CD4-positive, CD25-positive, alpha-beta regulatory T cell (primary cell): ENCODE measurements at regions not wholly inside any gene's neighbourhood (a gene's known extent, or its start where the extent isn't known, plus 50 kb on each side); places are given as distances from the start of the nearest gene placed in this dataset.

ENCODE experiments used
- ATAC-seq, 2 donors: fragments of 150-1000 bp; cut with Tn5 transposase; one replicate each; pipeline ENCODE4 v1.10.0; 2021; ENCODE audit warnings: low read depth in 2 of 2, moderate number of reproducible peaks in 2 of 2, moderate library complexity in 1 of 2
- DNase-seq, 3 donors: peaks; one replicate each; pipeline versions ENCODE4 v3.0.0 to v3.0.0-alpha.2; 2012 to 2022; ENCODE audit warnings: mixed read lengths in 1 of 3
- H3K27ac ChIP-seq: one replicate; pipeline ENCODE4 v1.7.0; 2013; ENCODE audit warnings: mild to moderate bottlenecking, low read length; ENCODE audit not compliant: insufficient read depth, poor library complexity, severe bottlenecking
- H3K27me3 ChIP-seq: one replicate; pipeline ENCODE4 v1.7.0; 2013; ENCODE audit warnings: low read length; ENCODE audit not compliant: control insufficient read depth, insufficient read depth
- H3K36me3 ChIP-seq: one replicate; pipeline ENCODE4 v1.7.0; 2013; ENCODE audit warnings: mild to moderate bottlenecking, low read length, moderate library complexity; ENCODE audit not compliant: control insufficient read depth, insufficient read depth
- H3K4me1 ChIP-seq: 2 replicates; pipeline ENCODE4 v1.7.0; 2013; ENCODE audit warnings: mild to moderate bottlenecking, low read length; ENCODE audit not compliant: insufficient read depth, control insufficient read depth, poor library complexity, severe bottlenecking
- H3K4me3 ChIP-seq: one replicate; pipeline ENCODE4 v1.7.0; 2013; ENCODE audit warnings: low read depth, mild to moderate bottlenecking, low read length, moderate library complexity
- H3K9me3 ChIP-seq, 2 experiments: 1 replicate in 1 of 2; 2 replicates in 1 of 2; pipeline ENCODE4 v1.7.0; 2013; ENCODE audit warnings: low read length in 2 of 2, mild to moderate bottlenecking in 1 of 2, moderate library complexity in 1 of 2; ENCODE audit not compliant: control insufficient read depth in 2 of 2
- H3K27ac Mint-ChIP-seq, 3 donors: one replicate each; pipeline ENCODE4 v1.8.0; 2020 to 2022; ENCODE audit warnings: mild to moderate bottlenecking in 3 of 3, mixed read lengths in 3 of 3, moderate library complexity in 2 of 3
- H3K27me3 Mint-ChIP-seq: one replicate; pipeline ENCODE4 v1.8.0; 2022; ENCODE audit warnings: mild to moderate bottlenecking, mixed read lengths
- H3K36me3 Mint-ChIP-seq: one replicate; pipeline ENCODE4 v1.8.0; 2020; ENCODE audit warnings: mixed read lengths
- H3K4me1 Mint-ChIP-seq, 4 donors: one replicate each; pipeline ENCODE4 v1.8.0; 2020 to 2022; ENCODE audit warnings: mixed read lengths in 4 of 4, mild to moderate bottlenecking in 1 of 4
- H3K4me3 Mint-ChIP-seq, 4 donors: one replicate each; pipeline ENCODE4 v1.8.0; 2020 to 2022; ENCODE audit warnings: mild to moderate bottlenecking in 4 of 4, mixed read lengths in 4 of 4, moderate library complexity in 3 of 4
- H3K9me3 Mint-ChIP-seq, 7 donors: one replicate each; pipeline ENCODE4 v1.8.0; 2020 to 2022; ENCODE audit warnings: mixed read lengths in 7 of 7, mild to moderate bottlenecking in 3 of 7, moderate library complexity in 2 of 7

DNA sequence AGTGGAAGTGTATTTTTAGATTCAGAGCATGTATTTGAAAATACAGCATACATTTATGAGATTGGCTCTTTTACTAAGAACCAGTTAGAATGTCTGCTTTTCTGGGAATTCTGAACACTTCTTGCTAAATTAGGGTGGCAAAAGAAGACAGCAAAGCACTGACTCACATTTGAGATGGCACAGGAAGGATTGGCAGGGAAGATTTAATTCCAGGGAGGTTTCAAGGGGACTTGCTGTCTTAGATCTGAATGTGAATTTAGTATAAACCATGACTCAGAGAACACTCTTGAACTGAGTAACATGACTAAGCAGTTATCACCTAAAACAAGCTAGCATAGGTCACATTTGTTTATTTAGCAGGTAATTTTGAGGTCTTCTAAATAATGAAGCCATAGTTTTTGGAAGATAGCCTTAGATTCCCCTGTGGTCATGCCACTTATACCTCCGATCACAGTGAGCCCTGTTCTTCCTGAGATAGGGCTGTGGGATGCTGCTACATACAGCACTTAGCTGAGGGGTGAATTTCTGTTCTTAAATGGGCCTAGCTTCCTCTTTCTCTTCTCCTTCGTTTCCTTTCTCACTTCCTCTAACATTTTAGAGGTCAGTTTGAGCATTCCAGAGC is 173.8 kb downstream of the PCSK1 start:
- Histone ChIP-seq H3K27me3 (peaks cover 3% of the 10 kb centered on the region), H3K4me1 (no peaks in the 10 kb centered on the region), H3K4me3 (no peak overlapping the region), H3K27ac (no peak overlapping the region), H3K9me3 (no peaks in the 10 kb centered on the region), H3K36me3 (no peaks in the 10 kb centered on the region)
- no peak for DNase-seq
- Mint-ChIP-seq H3K36me3 (no peaks in the 10 kb centered on the region), H3K27me3 (peaks cover 37% of the 10 kb centered on the region), H3K27ac (no peak overlapping the region), H3K4me1 (peaks cover 0 to 6% (median 0%) of the 10 kb centered on the region in 4 donors), H3K9me3 (peaks cover 0 to 7% (median 2%) of the 10 kb centered on the region in 7 donors), H3K4me3 (no peak overlapping the region)
- no peak for ATAC-seq

DNA sequence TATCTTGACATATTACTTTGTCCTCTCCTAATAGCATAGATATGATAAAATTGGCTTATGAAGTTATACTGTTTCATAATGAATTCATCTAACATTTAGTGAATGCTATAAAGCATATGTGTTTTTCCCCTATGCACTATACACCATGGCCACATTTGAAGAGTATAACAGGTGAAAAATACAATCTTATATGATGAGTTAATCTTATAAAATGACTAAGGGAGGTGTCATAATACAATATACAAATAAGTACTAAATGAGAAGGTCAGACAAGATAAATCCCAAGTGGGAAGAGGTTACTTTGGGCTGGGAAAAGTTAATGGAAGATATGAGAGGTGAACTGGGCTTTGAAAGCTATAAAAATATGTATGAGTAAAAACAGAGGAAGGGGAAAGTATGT is 174.4 kb downstream of the PCSK1 start:
- peaks cover 0 to 7% (median 2%) of the 10 kb centered on the region in 7 donors for H3K9me3 Mint-ChIP-seq
- peaks cover 0 to 6% (median 0%) of the 10 kb centered on the region in 4 donors for H3K4me1 Mint-ChIP-seq

DNA sequence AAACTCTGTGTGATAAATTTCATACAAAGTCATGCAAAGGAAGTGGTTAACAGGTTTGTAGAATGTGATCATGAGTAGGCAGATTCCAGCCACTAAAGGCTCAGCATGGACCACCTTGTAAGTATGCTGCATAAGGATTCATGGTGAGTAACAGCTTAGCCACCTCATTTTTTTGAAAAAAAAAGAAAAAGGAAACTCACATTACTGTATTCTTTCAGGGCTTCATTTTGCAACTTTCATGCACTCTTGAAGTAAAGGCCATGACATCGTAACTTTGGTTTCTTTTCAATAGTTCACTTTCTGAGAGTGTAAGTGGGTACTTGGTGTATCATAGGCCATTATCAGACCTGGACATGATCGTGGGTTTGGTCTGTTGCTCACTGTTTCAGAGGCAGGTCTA is 175.1 kb downstream of the PCSK1 start:
- Mint-ChIP-seq H3K27me3 (peaks cover 44% of the 10 kb centered on the region), H3K36me3 (no peaks in the 10 kb centered on the region), H3K4me3 (no peak overlapping the region), H3K27ac (no peak overlapping the region), H3K4me1 (peaks cover 0 to 6% (median 0%) of the 10 kb centered on the region in 4 donors), H3K9me3 (peaks cover 0 to 4% (median 0%) of the 10 kb centered on the region in 7 donors)
- Histone ChIP-seq H3K27ac (no peak overlapping the region), H3K27me3 (peaks cover 4% of the 10 kb centered on the region), H3K36me3 (no peaks in the 10 kb centered on the region), H3K4me1 (no peaks in the 10 kb centered on the region), H3K9me3 (no peaks in the 10 kb centered on the region), H3K4me3 (no peak overlapping the region)
- ATAC-seq (no peak), DNase-seq (no peak)

More for the DNA sequence above, 174.4 kb downstream of the PCSK1 start:
- Histone ChIP-seq H3K36me3 (no peaks in the 10 kb centered on the region), H3K27me3 (peaks cover 4% of the 10 kb centered on the region), H3K27ac (no peak overlapping the region), H3K4me1 (no peaks in the 10 kb centered on the region), H3K9me3 (no peaks in the 10 kb centered on the region), H3K4me3 (no peak overlapping the region)
- no peaks in the 10 kb centered on the region for H3K36me3 Mint-ChIP-seq
- no peak overlapping the region for H3K4me3 Mint-ChIP-seq
- no peak for DNase-seq
- no peak for ATAC-seq
- no peak overlapping the region for H3K27ac Mint-ChIP-seq
- peaks cover 38% of the 10 kb centered on the region for H3K27me3 Mint-ChIP-seq

DNA sequence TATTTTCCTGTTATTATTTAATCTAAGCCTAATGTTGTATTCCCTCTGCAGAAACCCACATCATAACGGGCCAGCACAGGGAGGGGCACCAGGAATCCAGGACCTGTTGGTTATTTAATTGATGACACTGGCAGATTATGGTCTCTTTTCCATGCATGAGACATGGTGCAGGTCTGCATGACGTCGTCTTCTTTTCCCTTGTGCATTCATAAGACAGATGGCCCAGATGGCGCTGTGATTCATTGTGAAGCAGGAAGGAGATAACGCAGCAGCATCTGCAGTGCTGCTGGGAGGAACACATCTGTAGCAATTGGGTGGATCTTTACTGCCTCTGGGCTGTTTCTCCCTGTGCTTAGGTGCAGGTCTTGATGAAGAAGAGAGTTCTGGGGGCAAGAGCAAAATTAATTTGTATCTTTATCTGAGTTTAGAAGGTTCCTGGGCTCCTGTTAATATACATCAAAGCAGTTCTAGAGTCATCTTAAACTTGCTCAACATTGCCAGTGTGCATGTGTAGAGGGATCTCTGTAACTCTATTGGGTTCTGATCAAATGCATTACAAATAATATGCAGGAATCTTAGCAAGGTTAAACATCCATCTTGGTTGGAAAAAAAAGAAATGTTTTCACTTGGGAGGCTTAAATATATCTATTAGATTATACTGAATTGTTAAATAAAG is 176.1 kb downstream of the PCSK1 start:
- H3K36me3 Mint-ChIP-seq = no peaks in the 10 kb centered on the region
- H3K4me1 Mint-ChIP-seq = peaks cover 0 to 6% (median under 1%) of the 10 kb centered on the region in 4 donors
- H3K4me3 ChIP-seq = no peak overlapping the region
- peaks cover 4% of the 10 kb centered on the region for H3K27me3 ChIP-seq
- no peak overlapping the region for H3K27ac Mint-ChIP-seq
- H3K4me3 Mint-ChIP-seq = no peak overlapping the region
- ATAC-seq (no peak), DNase-seq (no peak)
- no peaks in the 10 kb centered on the region for H3K9me3 ChIP-seq
- no peaks in the 10 kb centered on the region for H3K4me1 ChIP-seq
- peaks cover 51% of the 10 kb centered on the region for H3K27me3 Mint-ChIP-seq
- H3K27ac ChIP-seq = no peak overlapping the region
- H3K9me3 Mint-ChIP-seq = peaks cover 0 to 4% (median 0%) of the 10 kb centered on the region in 7 donors
- no peaks in the 10 kb centered on the region for H3K36me3 ChIP-seq

DNA sequence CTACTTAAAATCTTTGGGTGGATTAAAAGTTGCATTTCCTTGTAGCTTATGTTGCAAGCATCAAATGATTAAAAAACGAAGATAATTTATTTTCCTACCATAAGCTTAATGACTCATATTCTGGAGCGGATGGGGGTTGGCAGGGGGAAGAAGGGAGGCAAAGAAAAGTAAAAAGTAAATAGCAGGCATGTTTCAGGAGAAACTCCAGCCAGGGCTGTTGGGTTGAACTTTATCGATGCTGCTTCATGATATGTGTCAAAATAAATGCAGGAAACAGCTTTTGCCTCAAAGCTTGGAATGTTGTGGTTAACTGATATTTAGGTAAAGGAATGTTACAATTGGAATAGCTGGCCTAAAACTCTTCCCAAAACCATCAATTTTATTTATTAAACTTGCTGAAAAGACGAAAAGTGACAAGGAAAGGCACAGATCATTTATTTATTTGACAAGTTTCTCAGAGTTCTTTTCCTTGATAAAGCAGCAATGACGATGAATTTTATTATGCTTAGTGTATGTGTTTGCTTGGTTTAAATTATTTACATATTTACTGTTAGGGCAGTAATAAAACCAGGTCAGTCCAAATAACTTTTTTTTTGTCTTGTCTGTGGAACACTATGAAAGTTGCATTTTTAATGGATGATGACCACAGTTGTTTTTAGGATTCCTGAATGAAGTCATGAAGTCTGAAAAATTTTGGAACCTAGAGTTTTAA is 177.9 kb downstream of the PCSK1 start:
- Mint-ChIP-seq H3K36me3 (no peaks in the 10 kb centered on the region), H3K27ac (no peak overlapping the region), H3K4me1 (peaks cover 0 to 6% (median under 1%) of the 10 kb centered on the region in 4 donors), H3K4me3 (no peak overlapping the region), H3K9me3 (peaks cover 0 to 4% (median 0%) of the 10 kb centered on the region in 7 donors), H3K27me3 (peaks cover 43% of the 10 kb centered on the region)
- ATAC-seq = no peak
- Histone ChIP-seq H3K4me1 (no peaks in the 10 kb centered on the region), H3K36me3 (no peaks in the 10 kb centered on the region), H3K27me3 (peaks cover 4% of the 10 kb centered on the region), H3K27ac (no peak overlapping the region), H3K9me3 (no peaks in the 10 kb centered on the region), H3K4me3 (no peak overlapping the region)
- DNase-seq = no peak

DNA sequence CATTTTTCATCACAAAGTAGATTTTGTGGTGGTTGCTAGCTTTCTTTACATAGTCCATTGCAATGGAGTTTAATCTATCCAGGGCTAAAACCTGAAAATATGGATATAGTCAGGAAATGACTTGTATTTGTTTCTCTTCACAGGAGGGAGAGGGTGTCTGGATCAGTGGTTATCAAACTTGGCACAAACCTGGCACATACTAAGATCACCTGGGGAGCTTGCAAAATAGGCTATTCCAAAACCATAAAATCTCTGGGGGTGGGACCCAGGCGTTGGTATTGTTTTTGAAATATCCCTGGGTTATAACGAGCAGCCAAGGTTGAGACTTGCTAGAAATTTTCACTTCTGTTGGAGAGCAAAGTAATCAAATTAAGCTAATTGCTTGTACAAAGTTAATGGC is 179.9 kb downstream of the PCSK1 start:
- Mint-ChIP-seq H3K27me3 (peaks cover 29% of the 10 kb centered on the region), H3K4me3 (no peak overlapping the region), H3K9me3 (peaks cover 0 to 2% (median 0%) of the 10 kb centered on the region in 7 donors), H3K27ac (no peak overlapping the region), H3K4me1 (peaks cover 0 to 1% (median 0%) of the 10 kb centered on the region in 4 donors), H3K36me3 (no peaks in the 10 kb centered on the region)
- no peak for ATAC-seq
- no peak for DNase-seq
- H3K4me1 ChIP-seq = no peaks in the 10 kb centered on the region
- no peak overlapping the region for H3K27ac ChIP-seq
- H3K4me3 ChIP-seq = no peak overlapping the region
- no peaks in the 10 kb centered on the region for H3K36me3 ChIP-seq
- H3K9me3 ChIP-seq = no peaks in the 10 kb centered on the region
- peaks cover 4% of the 10 kb centered on the region for H3K27me3 ChIP-seq

DNA sequence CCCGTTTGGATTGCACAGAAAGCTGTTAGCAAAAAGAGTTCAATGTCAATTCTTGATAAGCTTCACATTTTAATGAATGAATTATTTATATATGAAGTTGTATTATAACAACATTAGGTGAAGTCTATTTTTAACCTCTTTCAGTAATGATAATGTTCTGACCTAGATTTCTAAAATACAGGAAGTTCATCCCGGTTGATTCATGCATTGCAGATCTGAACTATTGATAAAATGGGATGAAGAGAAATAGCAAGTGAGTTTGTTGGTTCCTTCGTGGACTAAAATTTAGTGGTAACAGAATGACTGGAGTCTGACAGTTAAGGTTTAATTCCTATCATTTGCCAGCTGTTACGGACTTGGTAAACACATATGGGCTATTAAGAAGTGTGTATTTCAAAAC is 180.5 kb downstream of the PCSK1 start:
- peaks cover 27% of the 10 kb centered on the region for H3K27me3 Mint-ChIP-seq
- Histone ChIP-seq H3K4me3 (no peak overlapping the region), H3K27ac (no peak overlapping the region), H3K27me3 (peaks cover 4% of the 10 kb centered on the region), H3K36me3 (no peaks in the 10 kb centered on the region), H3K4me1 (no peaks in the 10 kb centered on the region), H3K9me3 (no peaks in the 10 kb centered on the region)
- peaks cover 0 to 2% (median 0%) of the 10 kb centered on the region in 7 donors for H3K9me3 Mint-ChIP-seq
- no peak overlapping the region for H3K4me3 Mint-ChIP-seq
- ATAC-seq = no peak
- no peak overlapping the region for H3K27ac Mint-ChIP-seq
- no peaks in the 10 kb centered on the region for H3K36me3 Mint-ChIP-seq
- no peak for DNase-seq
- peaks cover 0 to 1% (median 0%) of the 10 kb centered on the region in 4 donors for H3K4me1 Mint-ChIP-seq
